H9 (cell line): ENCODE measurements at regions not wholly inside any gene's neighbourhood (a gene's known extent, or its start where the extent isn't known, plus 50 kb on each side); places are given as distances from the start of the nearest gene placed in this dataset.

Experiments used
- DNase-seq: peaks from one replicate; pipeline ENCODE4 v3.0.0-alpha.2; 2017
- H2AFZ ChIP-seq: one replicate; pipeline ENCODE4 v1.6.1; 2013; ENCODE audit warnings: mild to moderate bottlenecking, low read length, control low read depth, moderate library complexity
- H2AK5ac ChIP-seq: 2 replicates; pipeline ENCODE4 v1.6.1; 2013; ENCODE audit warnings: low read length, control low read depth, mixed read lengths; ENCODE audit not compliant: insufficient read length
- H2BK120ac ChIP-seq: one replicate; pipeline ENCODE4 v1.6.1; 2013; ENCODE audit warnings: low read depth, mild to moderate bottlenecking, low read length, control low read depth, inconsistent platforms; ENCODE audit not compliant: poor library complexity, severe bottlenecking
- H2BK12ac ChIP-seq: 2 replicates; pipeline ENCODE4 v1.6.1; 2013; ENCODE audit warnings: low read length, control low read depth, mixed read lengths, low read depth; ENCODE audit not compliant: insufficient read length
- H2BK15ac ChIP-seq: 2 replicates; pipeline ENCODE4 v1.6.1; 2013; ENCODE audit warnings: low read depth, low read length, control low read depth
- H2BK20ac ChIP-seq: one replicate; pipeline ENCODE4 v1.6.1; 2013; ENCODE audit warnings: low read depth, mild to moderate bottlenecking, low read length, control low read depth, inconsistent platforms; ENCODE audit not compliant: poor library complexity, severe bottlenecking
- H2BK5ac ChIP-seq: 2 replicates; pipeline ENCODE4 v1.6.1; 2013; ENCODE audit warnings: low read length, control low read depth, mixed read lengths; ENCODE audit not compliant: insufficient read length
- H3K14ac ChIP-seq: 2 replicates; pipeline ENCODE4 v1.6.1; 2013; ENCODE audit warnings: low read length, control low read depth; ENCODE audit not compliant: insufficient read depth
- H3K18ac ChIP-seq: 2 replicates; pipeline ENCODE4 v1.6.1; 2013; ENCODE audit warnings: low read depth, mild to moderate bottlenecking, mixed read lengths, low read length, control low read depth; ENCODE audit not compliant: insufficient read length
- H3K23ac ChIP-seq: 2 replicates; pipeline ENCODE4 v1.6.1; 2013; ENCODE audit warnings: low read length, control low read depth, mixed read lengths, low read depth; ENCODE audit not compliant: insufficient read length
- H3K23me2 ChIP-seq: 2 replicates; pipeline ENCODE4 v1.6.1; 2013; ENCODE audit warnings: low read depth, mild to moderate bottlenecking, mixed read lengths, low read length, control low read depth; ENCODE audit not compliant: insufficient read length, poor library complexity, severe bottlenecking
- H3K27ac ChIP-seq: 2 replicates; pipeline ENCODE4 v1.5.1; 2013; ENCODE audit warnings: low read length, control low read depth, mixed read lengths, low read depth; ENCODE audit not compliant: insufficient read length
- H3K27me3 ChIP-seq: 2 replicates; pipeline ENCODE4 v1.6.1; 2013; ENCODE audit warnings: low read length, control low read depth, inconsistent platforms; ENCODE audit not compliant: insufficient read depth
- H3K4ac ChIP-seq: 2 replicates; pipeline ENCODE4 v1.6.1; 2013; ENCODE audit warnings: low read depth, mild to moderate bottlenecking, control low read depth, inconsistent platforms, low read length, moderate library complexity
- H3K4me1 ChIP-seq: 2 replicates; pipeline ENCODE4 v1.6.1; 2013; ENCODE audit warnings: low read length, control low read depth, inconsistent platforms; ENCODE audit not compliant: insufficient read depth
- H3K4me2 ChIP-seq: 2 replicates; pipeline ENCODE4 v1.6.1; 2013; ENCODE audit warnings: low read length, control low read depth, mixed read lengths; ENCODE audit not compliant: insufficient read length, insufficient read depth
- H3K56ac ChIP-seq: 2 replicates; pipeline ENCODE4 v1.6.1; 2013; ENCODE audit warnings: low read depth, mild to moderate bottlenecking, mixed read lengths, low read length, control low read depth; ENCODE audit not compliant: insufficient read length
- H3K79me1 ChIP-seq: 2 replicates; pipeline ENCODE4 v1.6.1; 2013; ENCODE audit warnings: low read depth, mild to moderate bottlenecking, moderate library complexity, low read length, control low read depth, inconsistent platforms; ENCODE audit not compliant: insufficient read depth, poor library complexity, severe bottlenecking
- H3K79me2 ChIP-seq: 2 replicates; pipeline ENCODE4 v1.6.1; 2013; ENCODE audit warnings: low read length, control low read depth, inconsistent platforms; ENCODE audit not compliant: insufficient read depth
- H3K9ac ChIP-seq: 2 replicates; pipeline ENCODE4 v1.6.1; 2013; ENCODE audit warnings: low read length, control low read depth, mixed read lengths; ENCODE audit not compliant: insufficient read length; ENCODE audit errors: extremely low read depth
- H3K9me3 ChIP-seq: one replicate; pipeline ENCODE4 v1.6.1; 2013; ENCODE audit warnings: low read depth, low read length, inconsistent platforms; ENCODE audit not compliant: control insufficient read depth
- H3T11ph ChIP-seq: one replicate; pipeline ENCODE4 v1.6.1; 2013; ENCODE audit warnings: mild to moderate bottlenecking, low read length, control low read depth, inconsistent platforms
- H4K20me1 ChIP-seq: one replicate; pipeline ENCODE4 v1.6.1; 2013; ENCODE audit not compliant: control insufficient read depth, insufficient read length, insufficient read depth
- H4K5ac ChIP-seq: 2 replicates; pipeline ENCODE4 v1.6.1; 2013; ENCODE audit warnings: low read depth, mild to moderate bottlenecking, mixed read lengths, low read length, control low read depth; ENCODE audit not compliant: insufficient read length
- H4K8ac ChIP-seq: replicated peaks from 2 replicates; pipeline ENCODE4 v1.6.1; 2013; ENCODE audit warnings: low read length, control low read depth, mixed read lengths, low read depth; ENCODE audit not compliant: insufficient read length
- H4K91ac ChIP-seq: 2 replicates; pipeline ENCODE4 v1.6.1; 2013; ENCODE audit warnings: low read depth, mild to moderate bottlenecking, moderate library complexity, mixed read lengths, low read length, control low read depth; ENCODE audit not compliant: insufficient read length
- H3K27ac Mint-ChIP-seq, 3 experiments: 2 replicates in 2 of 3; 3 replicates in 1 of 3; pipeline ENCODE4 v1.8.0; 2020 to 2021; ENCODE audit warnings: mixed read lengths in 3 of 3, mild to moderate bottlenecking in 1 of 3, moderate library complexity in 1 of 3
- H3K27me3 Mint-ChIP-seq: 2 replicates; pipeline ENCODE4 v1.8.0; 2021; ENCODE audit warnings: low read depth, mild to moderate bottlenecking, moderate library complexity, mixed read lengths
- H3K36me3 Mint-ChIP-seq, 3 experiments: 2 replicates in 2 of 3; 3 replicates in 1 of 3; pipeline ENCODE4 v1.8.0; 2020 to 2021; ENCODE audit warnings: low read depth in 3 of 3, mixed read lengths in 3 of 3; ENCODE audit not compliant: insufficient read depth in 1 of 3
- H3K4me1 Mint-ChIP-seq, 2 experiments: 2 replicates each; pipeline ENCODE4 v1.8.0; 2020; ENCODE audit warnings: mixed read lengths in 2 of 2
- H3K4me3 Mint-ChIP-seq, 2 experiments: 2 replicates in 1 of 2; 3 replicates in 1 of 2; pipeline ENCODE4 v1.8.0; 2020 to 2021; ENCODE audit warnings: mild to moderate bottlenecking in 2 of 2, mixed read lengths in 2 of 2, moderate library complexity in 1 of 2
- H3K9me3 Mint-ChIP-seq, 2 experiments: 2 replicates in 1 of 2; 3 replicates in 1 of 2; pipeline ENCODE4 v1.8.0; 2020; ENCODE audit warnings: mild to moderate bottlenecking in 2 of 2, mixed read lengths in 2 of 2, moderate library complexity in 1 of 2
- CTCF ChIP-seq: fragments of 200-600 bp; sonication (generic); conservative IDR thresholded peaks from 3 replicates; pipeline ENCODE4 v1.8.0; 2021; ENCODE audit warnings: antibody characterized with exemption, mild to moderate bottlenecking
- WGBS: extraction: QIAGEN DNeasy Blood & Tissue Kit; methylation state at CpG from one replicate; pipeline ENCODE4 v1.1.7; 2013; ENCODE audit warnings: missing lambda C conversion rate, low lambda C conversion rate, mixed read lengths; ENCODE audit not compliant: insufficient read length; ENCODE audit errors: extremely low coverage; 5-methylcytosine and 5-hydroxymethylcytosine counted together

DNA sequence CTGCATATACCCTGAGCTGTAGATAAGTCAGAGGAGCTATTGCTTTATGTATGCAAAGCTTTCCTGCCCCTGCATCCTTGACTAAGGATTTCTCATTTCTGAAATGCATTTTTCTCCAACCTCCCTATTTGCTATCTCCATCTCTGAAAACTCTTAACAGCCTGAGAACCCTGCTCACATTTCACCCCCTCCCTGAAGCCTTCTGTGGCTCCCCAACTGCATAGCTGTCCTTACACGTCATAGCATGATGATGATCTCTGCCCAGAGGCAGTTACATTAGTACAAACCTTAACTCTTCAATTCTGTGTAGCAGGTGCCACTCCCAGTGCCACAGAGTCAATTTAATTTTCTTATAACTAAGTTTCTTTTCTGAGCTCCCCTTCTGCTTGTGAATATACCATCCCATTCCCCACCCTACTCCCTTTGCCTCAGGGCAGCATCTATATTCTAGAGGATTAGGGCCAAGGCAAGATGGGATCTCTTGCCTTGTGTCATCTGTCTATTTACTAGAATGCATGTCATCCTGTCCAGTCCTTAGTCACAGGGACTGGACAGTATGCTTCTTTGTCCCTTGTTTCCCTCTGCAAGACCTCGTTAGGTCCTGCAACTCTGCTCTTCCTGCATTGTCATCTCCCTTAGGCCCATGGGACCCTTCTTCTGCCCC, 149.7 kb upstream of the SPRY4 start:
- H3K4ac ChIP-seq, result no peak overlapping the region
- H3K56ac ChIP-seq, result no peak overlapping the region
- H2BK5ac ChIP-seq, result no peak overlapping the region
- no peak overlapping the region for H3K9ac ChIP-seq
- no peak overlapping the region for H2BK15ac ChIP-seq
- peaks cover 11 to 14% of the 10 kb centered on the region in 2 experiments for H3K9me3 Mint-ChIP-seq
- no peak for DNase-seq
- no peak overlapping the region for H3T11ph ChIP-seq
- H2AFZ ChIP-seq, result no peak overlapping the region
- peaks cover 6% of the 10 kb centered on the region; the same call in 1 of the 2 replicates for H3K4me1 ChIP-seq
- no CpG with 5 or more reads among the region's 2 CpGs for WGBS
- H4K20me1 ChIP-seq, result no peaks in the 10 kb centered on the region
- no peak overlapping the region for H2AK5ac ChIP-seq
- H4K8ac ChIP-seq, result no peak overlapping the region
- H3K36me3 Mint-ChIP-seq, result peaks cover 12 to 14% (median 13%) of the 10 kb centered on the region in 3 experiments
- TF ChIP-seq CTCF, result no peak
- no peak overlapping the region for H3K4me3 Mint-ChIP-seq
- H3K9me3 ChIP-seq, result peaks cover 10% of the 10 kb centered on the region
- H3K79me2 ChIP-seq, result no peaks in the 10 kb centered on the region
- H4K5ac ChIP-seq, result no peak overlapping the region
- H3K18ac ChIP-seq, result no peak overlapping the region
- H2BK12ac ChIP-seq, result no peak overlapping the region
- peaks cover 24 to 27% of the 10 kb centered on the region in 2 experiments for H3K4me1 Mint-ChIP-seq
- no peak overlapping the region for H4K91ac ChIP-seq
- H3K27me3 Mint-ChIP-seq, result peaks cover 5% of the 10 kb centered on the region; the same call in 1 of the 2 replicates
- H3K27ac ChIP-seq, result no peak overlapping the region
- H3K27ac Mint-ChIP-seq, result no peak overlapping the region
- H3K14ac ChIP-seq, result no peak overlapping the region
- no peaks in the 10 kb centered on the region for H3K79me1 ChIP-seq
- H2BK120ac ChIP-seq, result no peak overlapping the region
- no peak overlapping the region for H2BK20ac ChIP-seq
- H3K23ac ChIP-seq, result no peak overlapping the region
- no peaks in the 10 kb centered on the region for H3K23me2 ChIP-seq
- H3K27me3 ChIP-seq, result no peaks in the 10 kb centered on the region
- no peak overlapping the region for H3K4me2 ChIP-seq
